Chondrocyte (in vitro differentiated cells): ENCODE measurements at regions not wholly inside any gene's neighbourhood (a gene's known extent, or its start where the extent isn't known, plus 50 kb on each side); places are given as distances from the start of the nearest gene placed in this dataset.

Experiments
- DNase-seq: peaks from one replicate; pipeline ENCODE4 v3.0.0; 2021; ENCODE audit warnings: mixed read lengths, low spot score
- H3K27ac Mint-ChIP-seq: one replicate; pipeline ENCODE4 v1.8.0; 2021; ENCODE audit warnings: mild to moderate bottlenecking, moderate library complexity, mixed read lengths; ENCODE audit not compliant: unreplicated experiment
- H3K27me3 Mint-ChIP-seq: 2 replicates; pipeline ENCODE4 v1.8.0; 2021; ENCODE audit warnings: low read depth, mixed read lengths
- H3K36me3 Mint-ChIP-seq: 2 replicates; pipeline ENCODE4 v1.8.0; 2021; ENCODE audit warnings: low read depth, mixed read lengths
- H3K4me1 Mint-ChIP-seq: 2 replicates; pipeline ENCODE4 v1.8.0; 2021; ENCODE audit warnings: low read depth, mild to moderate bottlenecking, mixed read lengths
- H3K4me3 Mint-ChIP-seq: one replicate; pipeline ENCODE4 v1.8.0; 2021; ENCODE audit warnings: mild to moderate bottlenecking, moderate library complexity, mixed read lengths; ENCODE audit not compliant: unreplicated experiment
- H3K9me3 Mint-ChIP-seq: 2 replicates; pipeline ENCODE4 v1.8.0; 2021; ENCODE audit warnings: low read depth, mixed read lengths
- CTCF ChIP-seq: fragments of 200-600 bp; sonication (generic); IDR thresholded peaks from 2 replicates; pipeline ENCODE4 v1.5.0; 2021; ENCODE audit warnings: antibody characterized with exemption, mild to moderate bottlenecking, moderate library complexity

GRCh38 chr14:86935241-86935885 is 1057.6 kb downstream of the GALC start:
- Mint-ChIP-seq H3K9me3 (no peaks in the 10 kb centered on the region), H3K27me3 (no peaks in the 10 kb centered on the region), H3K4me3 (no peak overlapping the region), H3K27ac (no peak overlapping the region), H3K4me1 (no peaks in the 10 kb centered on the region), H3K36me3 (no peaks in the 10 kb centered on the region)
- no peak for TF ChIP-seq CTCF
- DNase-seq = no peak

- Mint-ChIP-seq H3K4me1 (no peaks in the 10 kb centered on the region), H3K4me3 (no peak overlapping the region), H3K27ac (no peak overlapping the region), H3K9me3 (no peaks in the 10 kb centered on the region), H3K27me3 (no peaks in the 10 kb centered on the region), H3K36me3 (no peaks in the 10 kb centered on the region)
- no peak for TF ChIP-seq CTCF
- no peak for DNase-seq
These were observed 1058.9 kb downstream of the GALC start for GRCh38 chr14:86933958-86934595.

- H3K4me3 Mint-ChIP-seq = no peak overlapping the region
- DNase-seq = no peak
- TF ChIP-seq CTCF = no peak
These were observed 1059.5 kb downstream of the GALC start for GRCh38 chr14:86933460-86933859.

GRCh38 chr14:86915406-86915805 is 1077.6 kb downstream of the GALC start:
- TF ChIP-seq CTCF = no peak
- Mint-ChIP-seq H3K27ac (no peak overlapping the region), H3K27me3 (no peaks in the 10 kb centered on the region), H3K4me3 (no peak overlapping the region), H3K36me3 (no peaks in the 10 kb centered on the region), H3K4me1 (no peaks in the 10 kb centered on the region), H3K9me3 (no peaks in the 10 kb centered on the region)
- no peak for DNase-seq

More at GRCh38 chr14:86933460-86933859, 1059.5 kb downstream of the GALC start:
- Mint-ChIP-seq H3K9me3 (no peaks in the 10 kb centered on the region), H3K4me1 (no peaks in the 10 kb centered on the region), H3K36me3 (no peaks in the 10 kb centered on the region), H3K27me3 (no peaks in the 10 kb centered on the region), H3K27ac (no peak overlapping the region)

- Mint-ChIP-seq H3K36me3 (no peaks in the 10 kb centered on the region), H3K4me1 (no peaks in the 10 kb centered on the region), H3K9me3 (no peaks in the 10 kb centered on the region), H3K27me3 (no peaks in the 10 kb centered on the region), H3K27ac (no peak overlapping the region), H3K4me3 (no peak overlapping the region)
- no peak for TF ChIP-seq CTCF
- no peak for DNase-seq
These were observed 1080.3 kb downstream of the GALC start for GRCh38 chr14:86912709-86913108.
